Thymus (tissue), 11 donors: ENCODE measurements at regions not wholly inside any gene's neighbourhood (a gene's known extent, or its start where the extent isn't known, plus 50 kb on each side); places are given as distances from the start of the nearest gene placed in this dataset.
"Not testable (repeated sequence)": the region's sequence is repeated elsewhere in the genome, so short reads cannot be mapped to it uniquely, and the experiment has no call there.

Source experiments
- DNase-seq, 9 donors: peaks; one replicate each; pipeline ENCODE4 v3.0.0-alpha.2; 2013; ENCODE audit warnings: low spot score in 9 of 9, low read depth in 6 of 9, missing footprints in 1 of 9
- H3K27ac ChIP-seq, 2 donors: one replicate each; pipeline ENCODE4 v1.5.1; 2013; ENCODE audit warnings: control low read depth in 1 of 2, low read depth in 1 of 2, low read length in 1 of 2, mild to moderate bottlenecking in 1 of 2, moderate library complexity in 1 of 2
- H3K27me3 ChIP-seq, 2 donors: one replicate each; pipeline ENCODE4 v1.5.1; 2013; ENCODE audit warnings: low read length in 1 of 2; ENCODE audit not compliant: control insufficient read depth in 2 of 2, insufficient read depth in 1 of 2
- H3K36me3 ChIP-seq, 2 donors: one replicate each; pipeline ENCODE4 v1.5.1; 2013; ENCODE audit warnings: low read length in 1 of 2, mild to moderate bottlenecking in 1 of 2, moderate library complexity in 1 of 2; ENCODE audit not compliant: control insufficient read depth in 2 of 2, insufficient read depth in 2 of 2
- H3K4me1 ChIP-seq, 2 donors: one replicate each; pipeline ENCODE4 v1.5.1; 2013; ENCODE audit warnings: low read length in 2 of 2; ENCODE audit not compliant: control insufficient read depth in 2 of 2, insufficient read depth in 2 of 2
- H3K4me3 ChIP-seq, 2 donors: one replicate each; pipeline ENCODE4 v1.5.1; 2013; ENCODE audit warnings: low read length in 2 of 2, control low read depth in 1 of 2, mild to moderate bottlenecking in 1 of 2
- H3K9me3 ChIP-seq, 2 donors: one replicate each; pipeline ENCODE4 v1.5.1; 2013; ENCODE audit warnings: low read length in 1 of 2, mild to moderate bottlenecking in 1 of 2; ENCODE audit not compliant: control insufficient read depth in 2 of 2, insufficient read depth in 1 of 2
- WGBS: extraction: QIAGEN DNeasy Blood & Tissue Kit; methylation state at CpG from one replicate; pipeline ENCODE4 v1.1.7; 2013; 5-methylcytosine and 5-hydroxymethylcytosine counted together
- donor health status: healthy.

DNA sequence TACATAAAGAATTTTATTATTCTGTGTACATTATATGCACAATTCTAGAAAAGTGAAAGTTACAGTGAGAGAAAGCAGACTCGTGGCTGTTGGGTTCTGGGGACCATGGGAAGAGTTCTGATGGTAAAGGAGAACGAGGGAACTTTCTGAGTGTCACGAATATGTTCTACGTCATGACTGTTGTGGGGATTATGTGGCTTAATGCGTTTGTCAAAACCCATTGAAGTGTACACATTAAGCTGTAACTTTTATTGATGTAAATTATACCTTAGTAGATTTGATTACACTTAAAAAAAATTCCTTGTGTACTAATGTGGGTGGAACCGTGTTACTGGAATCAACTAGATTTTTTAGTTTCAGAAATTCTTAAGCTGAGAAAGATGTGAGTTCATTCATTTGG is 426.1 kb downstream of the DSC3 start:
- DNase-seq: no peak
- Histone ChIP-seq H3K27ac (no peak overlapping the region), H3K4me1 (no peaks in the 10 kb centered on the region), H3K27me3 (no peaks in the 10 kb centered on the region), H3K9me3 (no peaks in the 10 kb centered on the region), H3K4me3 (no peak overlapping the region), H3K36me3 (no peaks in the 10 kb centered on the region)
- 89% methylated on average over 6 of the region's 6 CpGs for WGBS

DNA sequence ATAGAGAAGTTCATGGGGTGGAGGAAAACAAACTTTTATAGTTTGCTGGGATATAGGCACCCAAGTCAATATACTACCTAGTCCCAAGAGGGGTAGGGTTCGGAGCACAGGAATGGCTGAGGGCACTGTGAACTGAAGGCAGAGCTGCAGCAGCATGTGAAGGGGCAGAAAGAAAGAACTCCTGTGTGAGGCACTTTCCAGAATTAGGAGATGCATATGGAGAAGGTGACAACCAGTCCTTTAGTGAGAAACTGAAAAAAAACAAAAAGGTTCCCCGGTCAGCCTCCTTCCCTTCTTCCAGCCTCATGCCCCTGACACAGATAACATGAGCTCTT is 429.1 kb downstream of the DSC3 start:
- whole genome bisulfite sequencing: 88% methylated on average over 2 of the region's 2 CpGs
- H3K36me3 ChIP-seq: no peaks in the 10 kb centered on the region

DNA sequence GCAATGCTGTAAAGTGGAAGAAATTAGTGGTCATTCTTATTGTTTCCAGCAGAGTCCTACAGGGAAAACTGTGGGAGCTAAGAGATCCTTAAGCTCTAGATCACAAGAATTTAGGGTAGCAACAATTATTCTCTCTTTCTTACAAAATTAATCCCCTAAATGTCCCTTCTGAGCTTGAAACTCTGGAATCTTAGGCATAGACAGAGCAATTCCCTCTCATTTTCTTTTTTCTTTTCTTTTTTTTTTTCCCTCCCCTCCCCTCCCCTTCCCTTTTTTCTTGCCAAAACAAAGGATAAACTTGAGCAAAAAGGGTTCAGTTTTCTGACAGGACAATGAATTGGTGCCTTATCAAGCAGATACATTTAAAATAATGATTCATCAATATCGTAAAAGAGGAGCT is 441.0 kb downstream of the DSC3 start:
- WGBS: 66% methylated on average over 1 of the region's 1 CpG
- Histone ChIP-seq H3K27me3 (no peaks in the 10 kb centered on the region), H3K4me3 (no peak overlapping the region), H3K36me3 (no peaks in the 10 kb centered on the region), H3K9me3 (no peaks in the 10 kb centered on the region), H3K27ac (no peak overlapping the region), H3K4me1 (no peaks in the 10 kb centered on the region)
- no peak for DNase-seq

More for the DNA sequence above, 429.1 kb downstream of the DSC3 start:
- Histone ChIP-seq H3K27me3 (no peaks in the 10 kb centered on the region), H3K4me1 (no peaks in the 10 kb centered on the region), H3K9me3 (no peaks in the 10 kb centered on the region), H3K27ac (no peak overlapping the region), H3K4me3 (no peak overlapping the region)
- DNase-seq: no peak

DNA sequence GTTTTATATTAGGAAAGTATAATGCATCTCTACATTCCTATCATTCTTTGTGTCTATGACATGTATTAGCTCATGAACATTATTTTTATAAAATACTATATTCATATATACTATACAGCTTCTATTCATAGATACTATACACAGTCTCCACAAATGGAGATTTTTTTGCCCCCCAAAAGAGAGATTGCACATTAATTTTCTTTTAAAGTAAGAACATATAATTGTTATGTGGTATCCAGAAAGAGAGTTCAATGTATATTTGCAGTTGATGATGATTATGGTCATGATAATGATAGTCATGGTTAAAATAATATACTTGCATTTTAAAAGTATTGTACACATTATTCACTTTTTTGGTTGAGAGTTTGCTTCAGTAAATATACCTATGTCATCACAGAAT is 445.3 kb downstream of the DSC3 start:
- Histone ChIP-seq H3K9me3 (no peaks in the 10 kb centered on the region), H3K4me3 (no peak overlapping the region), H3K4me1 (no peaks in the 10 kb centered on the region), H3K27ac (no peak overlapping the region), H3K36me3 (no peaks in the 10 kb centered on the region), H3K27me3 (no peaks in the 10 kb centered on the region)
- DNase-seq: no peak

DNA sequence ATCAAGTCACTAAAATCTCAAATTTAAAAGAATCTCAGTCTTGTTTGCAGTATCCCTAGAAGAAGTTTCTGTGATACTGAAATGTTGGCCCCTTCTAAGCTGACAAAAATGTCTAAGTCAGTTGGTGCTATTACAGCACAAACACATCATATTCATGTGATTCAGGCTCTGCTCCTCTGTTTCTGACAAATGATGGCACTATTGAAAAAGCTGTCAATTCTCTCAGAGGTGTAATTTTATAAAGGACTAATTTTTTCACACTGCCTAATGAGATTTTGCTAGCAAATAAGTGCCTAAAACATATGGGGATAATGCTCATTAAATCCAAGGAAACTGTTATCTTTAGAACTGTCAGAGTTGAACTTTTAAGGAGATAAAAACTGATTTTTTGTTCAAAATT is 445.9 kb downstream of the DSC3 start:
- no peaks in the 10 kb centered on the region for H3K36me3 ChIP-seq
- no peak overlapping the region for H3K4me3 ChIP-seq
- DNase-seq: no peak
- no peak overlapping the region for H3K27ac ChIP-seq
- no peaks in the 10 kb centered on the region for H3K9me3 ChIP-seq
- no peaks in the 10 kb centered on the region for H3K27me3 ChIP-seq
- no peaks in the 10 kb centered on the region for H3K4me1 ChIP-seq

DNA sequence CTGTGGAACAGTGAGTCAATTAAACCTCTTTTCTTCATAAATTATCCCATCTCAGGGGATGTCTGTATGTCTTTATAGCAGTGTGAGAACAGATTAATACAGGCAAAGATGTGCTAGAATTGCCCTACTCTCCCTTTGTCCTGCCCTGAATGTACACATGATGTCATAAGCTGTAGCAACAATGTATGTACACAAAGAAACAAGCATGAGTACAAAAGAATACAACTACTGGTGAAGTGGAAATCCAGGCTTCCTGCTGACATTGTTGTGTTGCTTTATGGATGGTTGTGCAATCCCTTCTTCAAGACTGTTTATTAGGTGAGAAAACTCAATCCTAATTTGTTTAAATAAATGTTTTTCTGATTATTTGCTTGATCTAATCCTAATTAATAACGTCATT is 446.6 kb downstream of the DSC3 start:
- WGBS: 96% methylated on average over 1 of the region's 1 CpG

DNA sequence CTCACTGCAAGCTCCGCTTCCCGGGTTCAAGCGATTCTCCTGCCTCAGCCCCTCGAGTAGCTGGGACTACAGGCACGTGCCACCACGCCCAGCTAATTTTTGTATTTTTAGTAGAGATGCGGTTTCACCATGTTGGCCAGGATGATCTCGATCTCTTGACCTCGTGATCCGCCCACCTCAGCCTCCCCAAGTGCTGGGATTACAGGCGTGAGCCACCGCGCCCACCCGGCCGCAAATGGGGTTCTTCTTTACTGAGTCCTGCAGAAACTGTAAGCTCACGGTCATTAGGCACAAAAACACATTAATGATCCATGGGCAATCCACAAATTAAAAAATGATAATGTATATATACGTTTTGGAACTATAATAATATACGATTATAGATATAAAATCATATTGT is 447.6 kb downstream of the DSC3 start:
- not testable (repeated sequence) for H3K27me3 ChIP-seq, H3K36me3 ChIP-seq, H3K27ac ChIP-seq, H3K9me3 ChIP-seq, DNase-seq, H3K4me3 ChIP-seq, H3K4me1 ChIP-seq
- WGBS: 95% methylated on average over 18 of the region's 18 CpGs

More for the DNA sequence above, 446.6 kb downstream of the DSC3 start:
- H3K4me1 ChIP-seq: no peaks in the 10 kb centered on the region
- no peaks in the 10 kb centered on the region for H3K9me3 ChIP-seq
- no peaks in the 10 kb centered on the region for H3K27me3 ChIP-seq
- no peaks in the 10 kb centered on the region for H3K36me3 ChIP-seq
- no peak for DNase-seq
- H3K4me3 ChIP-seq: no peak overlapping the region
- no peak overlapping the region for H3K27ac ChIP-seq

DNA sequence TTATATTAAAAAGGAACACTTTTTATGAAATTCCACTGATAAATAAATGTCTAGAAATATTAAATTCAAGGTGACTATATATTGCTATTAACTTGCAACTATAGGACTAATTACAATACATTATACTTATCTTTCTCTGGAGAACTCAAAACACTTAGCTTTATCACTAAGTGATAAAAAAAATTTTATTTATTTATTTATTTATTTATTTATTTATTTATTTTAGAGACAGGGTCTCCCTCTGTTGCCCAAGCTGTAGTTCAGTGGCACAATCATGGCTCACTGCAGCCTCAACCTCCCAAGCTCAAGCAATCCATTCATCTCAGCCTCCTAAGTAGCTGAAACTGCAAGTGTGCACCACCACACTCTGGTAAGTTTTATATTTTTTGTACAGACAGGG is 451.1 kb downstream of the DSC3 start:
- Histone ChIP-seq H3K4me1 (no peaks in the 10 kb centered on the region), H3K36me3 (no peaks in the 10 kb centered on the region), H3K27me3 (no peaks in the 10 kb centered on the region), H3K27ac (no peak overlapping the region), H3K4me3 (no peak overlapping the region), H3K9me3 (no peaks in the 10 kb centered on the region)
- DNase-seq: no peak

DNA sequence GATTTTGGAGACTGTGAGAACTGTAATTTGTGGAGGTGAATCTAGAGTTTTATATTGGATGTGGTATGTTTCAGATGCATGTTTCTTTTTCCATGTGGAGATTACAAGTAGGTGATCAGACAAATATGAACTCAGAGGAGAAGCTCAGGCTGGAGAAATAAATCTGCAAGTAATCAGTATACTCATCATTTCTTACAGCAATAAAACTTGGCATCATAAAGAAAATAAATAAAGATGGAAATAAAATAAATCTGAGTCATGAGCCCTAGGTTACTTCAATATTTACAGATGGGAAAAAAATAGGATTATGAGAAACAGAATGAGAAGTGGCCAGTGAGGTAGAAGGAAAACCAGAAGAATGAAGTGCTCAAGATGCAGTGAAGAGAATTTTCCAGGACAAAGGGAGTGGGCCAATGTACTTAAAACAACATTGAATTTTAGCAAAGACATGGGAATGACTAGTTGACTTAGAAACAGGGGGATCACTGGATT is 453.8 kb downstream of the DSC3 start:
- no peak overlapping the region for H3K4me3 ChIP-seq
- H3K36me3 ChIP-seq: no peaks in the 10 kb centered on the region
- no peaks in the 10 kb centered on the region for H3K4me1 ChIP-seq
- no peak for DNase-seq
- H3K27ac ChIP-seq: no peak overlapping the region
- no peaks in the 10 kb centered on the region for H3K9me3 ChIP-seq
- no peaks in the 10 kb centered on the region for H3K27me3 ChIP-seq

DNA sequence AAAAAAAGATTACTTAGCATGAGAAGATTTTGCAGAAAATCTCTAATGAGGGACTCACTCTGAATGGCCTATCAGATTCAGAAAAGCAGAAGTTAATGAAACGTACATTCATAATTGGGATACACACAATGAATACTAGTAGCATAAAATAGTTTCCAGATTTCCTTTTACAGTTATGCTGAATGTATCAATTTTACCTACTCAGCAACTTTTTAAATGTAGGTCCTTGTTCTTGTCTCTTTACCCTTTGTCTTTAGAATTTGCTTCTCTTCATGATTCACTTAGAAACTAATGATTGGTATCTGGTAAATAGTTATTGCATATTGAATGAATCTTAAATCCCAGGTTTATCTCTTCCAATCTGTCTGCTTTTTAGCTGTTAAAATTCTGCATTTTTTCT is 458.8 kb downstream of the DSC3 start:
- Histone ChIP-seq H3K27ac (no peak overlapping the region), H3K36me3 (no peaks in the 10 kb centered on the region), H3K4me3 (no peak overlapping the region), H3K4me1 (no peaks in the 10 kb centered on the region), H3K9me3 (no peaks in the 10 kb centered on the region), H3K27me3 (no peaks in the 10 kb centered on the region)
- WGBS: 48% methylated on average over 1 of the region's 1 CpG
- DNase-seq: no peak
